CD14-positive monocyte (primary cell): ENCODE measurements at regions not wholly inside any gene's neighbourhood (a gene's known extent, or its start where the extent isn't known, plus 50 kb on each side); places are given as distances from the start of the nearest gene placed in this dataset.

Source experiments
- DNase-seq, 3 donors: peaks; one replicate each; pipeline ENCODE4 v3.0.0-alpha.2; 2011 to 2022
- H2AFZ ChIP-seq: 2 replicates; pipeline ENCODE4 v1.6.0; 2012; ENCODE audit warnings: mild to moderate bottlenecking, low read depth, low read length, inconsistent platforms; ENCODE audit not compliant: insufficient read depth, poor library complexity, severe bottlenecking
- H3K27ac ChIP-seq, 2 donors: 1 replicate in 1 of 2; 2 replicates in 1 of 2; pipeline ENCODE4 v1.5.1; 2012 to 2013; ENCODE audit warnings: low read length in 2 of 2, control low read depth in 1 of 2, inconsistent platforms in 1 of 2, low read depth in 1 of 2, mild to moderate bottlenecking in 1 of 2
- H3K27me3 ChIP-seq, 2 donors: one replicate each; pipeline versions ENCODE4 v1.6.0 to v1.6.1; 2011 to 2013; ENCODE audit warnings: low read length in 2 of 2; ENCODE audit not compliant: control insufficient read depth in 2 of 2, insufficient read depth in 2 of 2
- H3K36me3 ChIP-seq, 2 donors: replicated peaks in 1 of 2; 1 replicate in 1 of 2; 2 replicates in 1 of 2; pipeline versions ENCODE4 v1.5.1 to v1.6.1; 2012 to 2013; ENCODE audit warnings: low read length in 2 of 2, control low read depth in 1 of 2, inconsistent platforms in 1 of 2, mild to moderate bottlenecking in 1 of 2; ENCODE audit not compliant: insufficient read depth in 2 of 2, control insufficient read depth in 1 of 2
- H3K4me1 ChIP-seq, 2 donors: 1 replicate in 1 of 2; 2 replicates in 1 of 2; pipeline versions ENCODE4 v1.5.1 to v1.6.1; 2012 to 2013; ENCODE audit warnings: low read length in 2 of 2, control low read depth in 1 of 2, inconsistent platforms in 1 of 2, mild to moderate bottlenecking in 1 of 2, moderate library complexity in 1 of 2; ENCODE audit not compliant: insufficient read depth in 2 of 2, control insufficient read depth in 1 of 2
- H3K4me2 ChIP-seq: replicated peaks from 2 replicates; pipeline ENCODE3; 2012; ENCODE audit warnings: low read length, moderate library complexity, mild to moderate bottlenecking; ENCODE audit not compliant: poor library complexity, severe bottlenecking; ENCODE audit errors: extremely low read depth
- H3K4me3 ChIP-seq, 3 experiments: fragments of 200-600 bp in 1 of 3; sonication (generic) in 1 of 3; replicated peaks in 1 of 3; 1 replicate in 2 of 3; 2 replicates in 1 of 3; pipeline ENCODE4 v1.5.1; 2011 to 2013; ENCODE audit warnings: low read length in 3 of 3, mild to moderate bottlenecking in 3 of 3, control low read depth in 2 of 3, low read depth in 2 of 3, inconsistent platforms in 1 of 3, moderate library complexity in 1 of 3
- H3K79me2 ChIP-seq: 2 replicates; pipeline ENCODE4 v1.6.0; 2012; ENCODE audit warnings: mild to moderate bottlenecking, control low read depth, inconsistent platforms, low read length, moderate library complexity; ENCODE audit not compliant: insufficient read depth
- H3K9ac ChIP-seq: 2 replicates; pipeline ENCODE4 v1.6.0; 2017; ENCODE audit warnings: low read length, mild to moderate bottlenecking; ENCODE audit not compliant: insufficient read depth, poor library complexity, severe bottlenecking
- H3K9me3 ChIP-seq, 2 donors: replicated peaks in 1 of 2; 1 replicate in 1 of 2; 2 replicates in 1 of 2; pipeline versions ENCODE4 v1.5.1 to v1.6.1; 2012 to 2013; ENCODE audit warnings: low read length in 2 of 2, control low read depth in 1 of 2; ENCODE audit not compliant: control insufficient read depth in 1 of 2, insufficient read depth in 1 of 2
- H4K20me1 ChIP-seq: 2 replicates; pipeline ENCODE4 v1.6.0; 2012; ENCODE audit warnings: mild to moderate bottlenecking, low read length, control low read depth, moderate library complexity; ENCODE audit not compliant: insufficient read depth
- H3K27ac Mint-ChIP-seq, 7 donors: one replicate each; pipeline ENCODE4 v1.8.0; 2020; ENCODE audit warnings: mild to moderate bottlenecking in 7 of 7, mixed read lengths in 7 of 7, moderate library complexity in 6 of 7, inconsistent platforms in 2 of 7
- H3K27me3 Mint-ChIP-seq, 3 donors: one replicate each; pipeline ENCODE4 v1.8.0; 2021 to 2022; ENCODE audit warnings: low read depth in 3 of 3, mild to moderate bottlenecking in 3 of 3, mixed read lengths in 3 of 3, moderate library complexity in 3 of 3, inconsistent platforms in 1 of 3
- H3K36me3 Mint-ChIP-seq, 2 donors: one replicate each; pipeline ENCODE4 v1.8.0; 2020; ENCODE audit warnings: mixed read lengths in 2 of 2, inconsistent platforms in 1 of 2, mild to moderate bottlenecking in 1 of 2
- H3K4me1 Mint-ChIP-seq: one replicate; pipeline ENCODE4 v1.8.0; 2020; ENCODE audit warnings: mild to moderate bottlenecking, mixed read lengths
- H3K4me3 Mint-ChIP-seq, 2 donors: one replicate each; pipeline ENCODE4 v1.8.0; 2020; ENCODE audit warnings: mild to moderate bottlenecking in 2 of 2, mixed read lengths in 2 of 2, moderate library complexity in 1 of 2
- H3K9me3 Mint-ChIP-seq, 7 donors: one replicate each; pipeline ENCODE4 v1.8.0; 2020 to 2022; ENCODE audit warnings: mixed read lengths in 7 of 7, mild to moderate bottlenecking in 6 of 7, moderate library complexity in 6 of 7, inconsistent platforms in 2 of 7
- WGBS: methylation state at CpG from one replicate; pipeline ENCODE4 v1.1.5; 2013; ENCODE audit warnings: missing lambda C conversion rate; ENCODE audit not compliant: insufficient coverage; 5-methylcytosine and 5-hydroxymethylcytosine counted together
- intact Hi-C, 2 donors: fragments of 100-400 bp; cut with micrococcal nuclease; formaldehyde crosslinking; loops; one replicate each; pipeline versions ENCODE4 v1.15.0 to v1.15.1; 2023
- TF ChIP-seq, protein P1 (sequence below): fragments of 200-600 bp; IDR thresholded peaks from one replicate; pipeline ENCODE4 v1.8.0; 2022; ENCODE audit warnings: antibody characterized with exemption, mild to moderate bottlenecking

- Histone ChIP-seq H2AFZ (no peak overlapping the region), H3K4me1 (peaks cover under 1 to 4% of the 10 kb centered on the region in 2 donors), H3K4me3 (no peak overlapping the region), H3K9ac (no peak overlapping the region), H3K36me3 (no peaks in the 10 kb centered on the region), H3K27ac (no peak overlapping the region), H4K20me1 (no peaks in the 10 kb centered on the region), H3K4me2 (no peak overlapping the region), H3K79me2 (no peaks in the 10 kb centered on the region), H3K27me3 (no peaks in the 10 kb centered on the region), H3K9me3 (peaks cover 0 to 9% of the 10 kb centered on the region in 2 donors)
- Mint-ChIP-seq H3K9me3 (peaks cover 2 to 32% (median 17%) of the 10 kb centered on the region in 7 donors), H3K4me1 (peaks cover 2% of the 10 kb centered on the region), H3K27ac (no peak overlapping the region), H3K4me3 (no peak overlapping the region), H3K36me3 (no peaks in the 10 kb centered on the region), H3K27me3 (peaks cover 0 to 18% (median 0%) of the 10 kb centered on the region in 3 donors)
- no peak for DNase-seq
- intact Hi-C loops, result no loop called here
- TF ChIP-seq, protein P1, sequence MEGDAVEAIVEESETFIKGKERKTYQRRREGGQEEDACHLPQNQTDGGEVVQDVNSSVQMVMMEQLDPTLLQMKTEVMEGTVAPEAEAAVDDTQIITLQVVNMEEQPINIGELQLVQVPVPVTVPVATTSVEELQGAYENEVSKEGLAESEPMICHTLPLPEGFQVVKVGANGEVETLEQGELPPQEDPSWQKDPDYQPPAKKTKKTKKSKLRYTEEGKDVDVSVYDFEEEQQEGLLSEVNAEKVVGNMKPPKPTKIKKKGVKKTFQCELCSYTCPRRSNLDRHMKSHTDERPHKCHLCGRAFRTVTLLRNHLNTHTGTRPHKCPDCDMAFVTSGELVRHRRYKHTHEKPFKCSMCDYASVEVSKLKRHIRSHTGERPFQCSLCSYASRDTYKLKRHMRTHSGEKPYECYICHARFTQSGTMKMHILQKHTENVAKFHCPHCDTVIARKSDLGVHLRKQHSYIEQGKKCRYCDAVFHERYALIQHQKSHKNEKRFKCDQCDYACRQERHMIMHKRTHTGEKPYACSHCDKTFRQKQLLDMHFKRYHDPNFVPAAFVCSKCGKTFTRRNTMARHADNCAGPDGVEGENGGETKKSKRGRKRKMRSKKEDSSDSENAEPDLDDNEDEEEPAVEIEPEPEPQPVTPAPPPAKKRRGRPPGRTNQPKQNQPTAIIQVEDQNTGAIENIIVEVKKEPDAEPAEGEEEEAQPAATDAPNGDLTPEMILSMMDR, result no peak
- no CpG with 5 or more reads among the region's 2 CpGs for WGBS
Observed at GRCh38 chrX:73932522-73932921, 80.0 kb upstream of the XIST start.

DNA sequence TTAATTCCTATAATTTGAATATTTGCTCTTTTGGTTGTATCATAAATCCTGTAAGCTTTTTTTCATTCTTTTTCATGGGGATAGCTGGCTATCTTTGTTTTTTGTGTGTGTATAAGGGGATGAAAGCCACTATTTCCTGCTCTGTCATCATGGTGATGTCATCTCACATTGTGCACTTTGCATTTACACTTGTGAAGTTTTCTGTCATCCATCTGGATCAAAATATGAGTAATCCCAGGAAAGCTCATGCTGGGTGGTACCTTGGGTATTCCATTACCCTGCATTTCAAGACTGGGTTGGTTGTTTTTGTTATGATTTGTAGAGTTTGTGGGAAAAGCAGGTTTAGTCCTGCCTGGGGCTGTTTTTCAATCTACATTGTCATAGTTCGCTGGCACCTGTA lies 77.8 kb upstream of the XIST start:
- Histone ChIP-seq H3K36me3 (no peaks in the 10 kb centered on the region), H3K27me3 (no peaks in the 10 kb centered on the region), H2AFZ (no peak overlapping the region), H3K4me2 (no peak overlapping the region), H4K20me1 (no peaks in the 10 kb centered on the region), H3K79me2 (no peaks in the 10 kb centered on the region), H3K4me1 (no peaks in the 10 kb centered on the region), H3K9ac (no peak overlapping the region), H3K27ac (no peak overlapping the region), H3K9me3 (peaks cover 0 to 9% of the 10 kb centered on the region in 2 donors), H3K4me3 (no peak overlapping the region)
- peaks cover 0 to 17% (median 0%) of the 10 kb centered on the region in 3 donors for H3K27me3 Mint-ChIP-seq
- H3K9me3 Mint-ChIP-seq, result peaks cover 2 to 28% (median 14%) of the 10 kb centered on the region in 7 donors
- intact Hi-C loops, result no loop called here
- TF ChIP-seq, protein P1, result no peak
- DNase-seq, result no peak
- no peak overlapping the region for H3K27ac Mint-ChIP-seq
- no peaks in the 10 kb centered on the region for H3K36me3 Mint-ChIP-seq
- no peak overlapping the region for H3K4me3 Mint-ChIP-seq
- no peaks in the 10 kb centered on the region for H3K4me1 Mint-ChIP-seq
- WGBS, result no CpG with 5 or more reads among the region's 1 CpG
